ENCODE measurements at regions not wholly inside any gene's neighbourhood (a gene's known extent, or its start where the extent isn't known, plus 50 kb on each side); places are given as distances from the start of the nearest gene placed in this dataset.
A peak's percentile ranks its signal among the peaks of the same experiment; 100 is the strongest.

DNA sequence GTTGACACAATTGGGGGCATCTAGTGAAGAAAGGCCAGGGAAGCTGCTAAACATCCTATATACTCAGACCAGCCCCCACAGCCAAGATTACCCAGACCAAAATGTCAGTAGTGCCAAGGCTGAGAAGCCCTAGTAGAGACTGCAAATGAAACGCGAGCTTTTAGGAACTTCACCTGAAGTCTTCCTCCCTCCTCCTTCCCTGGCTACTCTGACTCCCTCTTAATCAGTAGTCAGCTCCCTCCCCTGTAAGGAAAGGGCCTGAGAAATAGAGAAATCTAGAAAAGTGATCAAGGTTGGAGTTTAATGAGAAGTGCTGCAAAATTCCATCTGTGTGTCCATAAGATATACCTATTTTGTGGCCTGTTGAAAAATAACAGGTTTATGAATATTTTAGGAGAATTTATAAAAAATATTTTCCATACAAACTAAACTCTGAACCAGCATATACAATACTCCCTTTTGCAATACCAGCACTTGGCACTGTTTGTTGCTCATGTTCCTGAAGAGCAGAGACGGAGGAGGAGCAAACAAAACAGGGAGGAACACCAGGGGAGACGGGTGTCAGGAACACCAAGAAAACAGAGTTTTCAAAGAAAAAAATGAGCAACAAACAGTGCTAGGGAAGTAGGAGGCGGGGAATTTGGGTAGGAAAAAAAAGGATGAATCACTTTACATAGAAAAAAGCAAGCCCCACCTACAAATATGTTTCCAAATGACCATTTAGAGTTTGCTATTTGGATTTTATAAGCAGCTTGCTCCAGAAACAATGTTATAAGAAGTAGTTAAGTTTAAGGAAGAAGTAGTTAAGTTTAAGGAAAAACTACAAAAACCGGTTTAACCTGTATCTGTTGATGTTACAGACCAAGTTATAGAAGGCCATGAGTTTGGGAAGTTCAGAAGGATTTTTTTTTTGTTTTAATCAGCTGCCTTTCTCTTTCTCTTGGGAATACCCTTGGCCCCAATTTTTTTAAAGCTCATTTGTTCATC, 282.1 kb upstream of the GRIP1 start:
- H3T11ph ChIP-seq (ENCODE audit: low read length): no peak overlapping the region
- H3K27me3 Mint-ChIP-seq (ENCODE audit: low read depth): no peaks in the 10 kb centered on the region
- no peak overlapping the region for H3K4me2 ChIP-seq (ENCODE audit: insufficient read depth, insufficient read length, low read length)
- H3K4me3 Mint-ChIP-seq: no peak overlapping the region
- no peak overlapping the region for H2BK5ac ChIP-seq (ENCODE audit: insufficient read length, low read length)
- H3K23ac ChIP-seq (ENCODE audit: insufficient read length, low read depth, low read length): no peak overlapping the region
- H3K27ac Mint-ChIP-seq: peak overlapping the region; percentile 12 to 91 (median 25); a peak in 3 of 7 replicates
- H4K91ac ChIP-seq (ENCODE audit: insufficient read length, low read depth, low read length): no peak overlapping the region
- H3K14ac ChIP-seq (ENCODE audit: insufficient read depth, low read length): no peak overlapping the region
- no peak overlapping the region for H3K27ac ChIP-seq (ENCODE audit: insufficient read length, low read depth, low read length)
- H2BK15ac ChIP-seq (ENCODE audit: low read depth, low read length): no peak overlapping the region
- H3K9ac ChIP-seq (ENCODE audit: extremely low read depth, insufficient read length, low read length): no peak overlapping the region
- no peaks in the 10 kb centered on the region for H4K20me1 ChIP-seq (ENCODE audit: control insufficient read depth, insufficient read depth, insufficient read length)
- H2AK5ac ChIP-seq (ENCODE audit: insufficient read length, low read length): no peak overlapping the region
- no peaks in the 10 kb centered on the region for H3K23me2 ChIP-seq (ENCODE audit: insufficient read length, low read depth, low read length, poor library complexity, severe bottlenecking)
- no peak overlapping the region for H2AFZ ChIP-seq (ENCODE audit: low read length)
- H3K4me1 ChIP-seq (ENCODE audit: insufficient read depth, low read length): no peaks in the 10 kb centered on the region; the same call in 1 of the 2 replicates
- no peaks in the 10 kb centered on the region for H3K9me3 ChIP-seq (ENCODE audit: control insufficient read depth, low read depth, low read length)
- DNase-seq: no peak
- no peak overlapping the region for H3K18ac ChIP-seq (ENCODE audit: insufficient read length, low read depth, low read length)
- no peak overlapping the region for H4K8ac ChIP-seq (replicated peaks; ENCODE audit: insufficient read length, low read depth, low read length)
- H3K36me3 Mint-ChIP-seq (ENCODE audit: insufficient read depth in 1 of 3, low read depth in 3 of 3): no peaks in the 10 kb centered on the region
- no peak overlapping the region for H2BK120ac ChIP-seq (ENCODE audit: low read depth, low read length, poor library complexity, severe bottlenecking)
- H2BK12ac ChIP-seq (ENCODE audit: insufficient read length, low read depth, low read length): no peak overlapping the region
- H3K27me3 ChIP-seq (ENCODE audit: insufficient read depth, low read length): no peaks in the 10 kb centered on the region
- H3K9me3 Mint-ChIP-seq: no peaks in the 10 kb centered on the region
- no peak overlapping the region for H3K4ac ChIP-seq (ENCODE audit: low read depth, low read length)
- H3K4me1 Mint-ChIP-seq: peaks cover 7 to 16% of the 10 kb centered on the region in 2 experiments
- WGBS (ENCODE audit: extremely low coverage, insufficient read length, low lambda C conversion rate): no CpG with 5 or more reads among the region's 6 CpGs
- H3K79me1 ChIP-seq (ENCODE audit: insufficient read depth, low read depth, low read length, poor library complexity, severe bottlenecking): no peaks in the 10 kb centered on the region
- TF ChIP-seq, protein P1, sequence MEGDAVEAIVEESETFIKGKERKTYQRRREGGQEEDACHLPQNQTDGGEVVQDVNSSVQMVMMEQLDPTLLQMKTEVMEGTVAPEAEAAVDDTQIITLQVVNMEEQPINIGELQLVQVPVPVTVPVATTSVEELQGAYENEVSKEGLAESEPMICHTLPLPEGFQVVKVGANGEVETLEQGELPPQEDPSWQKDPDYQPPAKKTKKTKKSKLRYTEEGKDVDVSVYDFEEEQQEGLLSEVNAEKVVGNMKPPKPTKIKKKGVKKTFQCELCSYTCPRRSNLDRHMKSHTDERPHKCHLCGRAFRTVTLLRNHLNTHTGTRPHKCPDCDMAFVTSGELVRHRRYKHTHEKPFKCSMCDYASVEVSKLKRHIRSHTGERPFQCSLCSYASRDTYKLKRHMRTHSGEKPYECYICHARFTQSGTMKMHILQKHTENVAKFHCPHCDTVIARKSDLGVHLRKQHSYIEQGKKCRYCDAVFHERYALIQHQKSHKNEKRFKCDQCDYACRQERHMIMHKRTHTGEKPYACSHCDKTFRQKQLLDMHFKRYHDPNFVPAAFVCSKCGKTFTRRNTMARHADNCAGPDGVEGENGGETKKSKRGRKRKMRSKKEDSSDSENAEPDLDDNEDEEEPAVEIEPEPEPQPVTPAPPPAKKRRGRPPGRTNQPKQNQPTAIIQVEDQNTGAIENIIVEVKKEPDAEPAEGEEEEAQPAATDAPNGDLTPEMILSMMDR (conservative IDR thresholded peaks at IDR 0.05): no peak
- H3K56ac ChIP-seq (ENCODE audit: insufficient read length, low read depth, low read length): no peak overlapping the region
- H4K5ac ChIP-seq (ENCODE audit: insufficient read length, low read depth, low read length): no peak overlapping the region
- no peaks in the 10 kb centered on the region for H3K79me2 ChIP-seq (ENCODE audit: insufficient read depth, low read length)
- H2BK20ac ChIP-seq (ENCODE audit: low read depth, low read length, poor library complexity, severe bottlenecking): no peak overlapping the region
